ENCODE measurements at regions not wholly inside any gene's neighbourhood (a gene's known extent, or its start where the extent isn't known, plus 50 kb on each side); places are given as distances from the start of the nearest gene placed in this dataset.

- TF ChIP-seq CTCF (IDR thresholded peaks at IDR 0.05) = no peak
- no peak for TF ChIP-seq POLR2A (IDR thresholded peaks at IDR 0.05)
Measured at GRCh38 chrY:7920382-7920781, 1008.8 kb upstream of the AMELY start.
